ENCODE measurements at regions not wholly inside any gene's neighbourhood (a gene's known extent, or its start where the extent isn't known, plus 50 kb on each side); places are given as distances from the start of the nearest gene placed in this dataset.

DNA sequence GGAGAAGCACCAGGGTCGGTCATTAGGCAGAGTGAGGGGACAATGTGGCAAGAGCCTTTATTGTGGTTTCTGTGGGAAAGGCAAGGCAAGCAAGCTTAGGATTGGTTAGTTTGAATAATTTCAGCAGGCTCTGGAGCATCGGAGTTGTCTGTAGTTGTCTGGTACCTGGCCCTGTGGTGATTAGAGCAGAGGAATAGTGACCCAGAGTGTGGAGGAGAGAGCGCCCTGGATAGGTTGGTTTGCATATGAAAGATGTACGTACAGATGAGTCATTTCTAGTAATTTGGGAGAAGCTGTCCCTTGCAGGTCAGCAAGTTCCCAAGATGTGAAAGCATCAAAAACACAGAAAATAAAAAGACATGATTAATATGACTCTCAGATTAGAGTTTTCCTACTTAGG is 383.1 kb upstream of the MEX3C start:
- no peak for DNase-seq (ENCODE audit: low read depth in 3 of 3)

DNA sequence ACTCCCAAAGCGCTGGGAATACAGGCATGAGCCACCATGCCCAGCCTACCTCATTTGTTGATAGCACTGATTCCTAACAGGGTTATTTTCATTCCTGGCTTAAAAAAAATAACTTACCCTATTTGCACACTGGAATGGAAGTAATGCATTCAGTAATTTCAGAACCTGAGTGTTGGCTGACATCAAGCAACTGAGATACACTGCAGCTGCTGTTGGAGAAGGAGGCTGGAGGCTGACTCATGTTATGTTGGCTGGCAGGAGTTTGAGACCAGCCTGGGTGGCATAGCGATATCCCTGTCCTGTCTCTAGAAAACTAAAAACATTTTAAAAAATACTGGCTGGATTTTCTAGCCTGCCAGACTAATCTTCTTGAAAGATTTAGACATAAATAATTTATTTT is 385.1 kb upstream of the MEX3C start:
- DNase-seq (ENCODE audit: low read depth in 3 of 3) = no peak

DNA sequence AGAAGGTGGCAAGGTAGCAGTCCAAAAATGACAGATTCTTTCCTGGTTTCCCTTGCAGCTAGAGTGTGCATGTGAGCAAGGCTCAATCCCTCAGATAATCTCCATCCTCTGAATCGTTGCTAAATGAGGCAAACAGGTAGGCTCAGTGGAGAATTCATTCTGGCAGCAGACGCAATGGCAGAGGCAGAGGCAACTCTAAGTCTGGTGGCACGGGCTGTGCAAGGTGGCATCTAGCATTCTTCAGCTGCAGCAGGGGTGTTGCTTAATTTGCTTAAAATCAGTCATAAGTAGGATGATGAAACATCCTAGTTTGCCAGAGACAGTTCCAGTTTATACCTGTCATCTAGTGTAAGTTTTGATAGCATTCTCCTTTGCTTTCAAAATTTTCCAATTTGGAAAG is 391.1 kb upstream of the MEX3C start:
- DNase-seq (ENCODE audit: low read depth in 3 of 3) = no peak

DNA sequence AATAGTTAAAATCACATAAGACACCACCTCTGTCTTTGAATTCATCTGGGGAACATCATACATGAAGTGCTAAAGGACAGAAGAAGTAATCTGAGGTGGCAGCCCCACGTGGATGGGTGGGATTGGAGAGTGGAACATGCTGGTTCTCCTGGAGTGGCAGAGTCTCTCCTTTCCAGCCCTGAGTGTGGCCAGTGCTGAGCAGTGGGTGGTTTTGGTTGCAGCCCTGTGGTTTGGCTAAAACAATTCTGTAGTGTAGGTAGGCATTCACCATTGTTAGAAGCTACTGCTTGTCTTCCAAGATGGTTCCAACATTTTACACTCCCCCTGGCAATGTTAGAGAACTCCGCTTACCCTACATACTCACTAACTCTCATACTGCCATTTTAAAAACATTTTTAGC is 396.4 kb upstream of the MEX3C start:
- no peak for DNase-seq (ENCODE audit: low read depth in 3 of 3)

DNA sequence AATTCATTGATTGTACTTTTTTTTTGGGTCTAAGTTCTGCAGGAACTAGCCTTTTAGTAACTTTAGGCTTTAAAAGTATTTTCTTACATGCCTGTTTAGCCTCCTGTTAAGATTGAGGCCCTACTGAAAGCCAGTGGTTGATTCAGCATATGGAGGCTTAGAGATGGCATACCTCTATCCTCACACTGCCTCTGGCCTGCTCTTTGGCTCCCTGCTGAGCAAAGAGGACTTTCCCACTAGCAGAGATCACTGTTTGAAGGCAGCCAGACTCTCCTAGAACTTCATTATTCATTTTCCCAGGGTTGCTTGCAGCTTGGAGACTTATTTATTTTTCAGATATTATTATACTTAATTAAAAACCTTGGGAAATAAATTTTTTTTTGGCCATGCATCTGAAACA is 405.6 kb upstream of the MEX3C start:
- DNase-seq (ENCODE audit: low read depth in 3 of 3) = no peak

DNA sequence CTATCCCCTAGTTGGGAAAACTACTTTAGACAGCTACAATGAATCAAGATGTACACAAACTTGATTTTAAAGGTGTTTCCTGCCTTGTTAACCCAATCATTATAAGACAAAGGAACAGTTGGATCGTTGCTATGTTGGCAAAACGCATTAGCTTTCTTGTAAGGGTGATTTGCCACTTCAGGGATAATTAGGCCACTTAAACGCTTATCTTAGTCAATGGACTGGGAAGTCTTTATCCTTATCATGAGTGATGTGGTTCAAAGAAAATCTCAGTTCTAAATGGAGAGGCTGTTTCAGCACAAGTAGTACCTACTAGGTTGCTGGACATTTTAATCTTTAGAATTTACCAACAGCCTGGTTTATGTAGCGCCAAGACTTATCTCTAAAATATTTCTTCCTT is 406.1 kb upstream of the MEX3C start:
- DNase-seq (ENCODE audit: low read depth in 3 of 3) = no peak

DNA sequence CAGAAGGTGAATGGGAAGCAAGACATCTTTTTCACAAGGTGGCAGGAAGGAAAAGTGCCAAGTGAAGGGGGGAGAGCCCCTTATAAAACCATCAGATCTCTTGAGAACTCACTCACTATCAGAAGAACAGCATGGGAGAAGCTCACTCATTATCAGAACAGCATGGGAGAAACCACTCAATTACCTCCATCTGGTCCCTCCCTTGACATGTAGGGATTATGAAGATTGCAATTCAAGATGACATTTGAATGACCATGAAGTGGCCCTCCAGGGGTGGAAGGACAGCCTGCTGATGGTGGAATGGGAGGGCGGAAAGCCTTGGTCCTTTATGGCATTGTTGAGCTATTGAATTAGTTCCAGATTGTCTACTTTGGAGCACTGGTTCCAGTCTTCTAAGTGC is 413.0 kb upstream of the MEX3C start:
- no peak for DNase-seq (ENCODE audit: low read depth in 3 of 3)

DNA sequence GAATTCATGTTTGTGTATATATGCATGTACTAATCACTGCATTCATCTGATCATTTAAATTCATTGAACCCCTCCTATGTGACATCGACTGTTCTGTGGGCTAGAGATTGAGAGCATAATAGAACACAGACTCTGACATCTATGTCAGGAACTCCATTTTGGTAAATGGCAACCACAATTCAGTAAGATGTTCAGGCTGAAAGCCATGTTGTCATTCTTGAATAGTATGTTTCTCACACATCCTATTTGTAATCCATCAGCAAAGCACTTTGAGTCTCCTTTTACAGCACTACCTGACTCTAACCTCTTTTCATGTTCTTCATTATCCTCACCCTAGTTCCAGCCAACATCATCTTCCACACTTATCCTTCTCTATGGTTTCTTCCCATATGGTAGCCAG is 413.8 kb upstream of the MEX3C start:
- DNase-seq (ENCODE audit: low read depth in 3 of 3) = no peak

DNA sequence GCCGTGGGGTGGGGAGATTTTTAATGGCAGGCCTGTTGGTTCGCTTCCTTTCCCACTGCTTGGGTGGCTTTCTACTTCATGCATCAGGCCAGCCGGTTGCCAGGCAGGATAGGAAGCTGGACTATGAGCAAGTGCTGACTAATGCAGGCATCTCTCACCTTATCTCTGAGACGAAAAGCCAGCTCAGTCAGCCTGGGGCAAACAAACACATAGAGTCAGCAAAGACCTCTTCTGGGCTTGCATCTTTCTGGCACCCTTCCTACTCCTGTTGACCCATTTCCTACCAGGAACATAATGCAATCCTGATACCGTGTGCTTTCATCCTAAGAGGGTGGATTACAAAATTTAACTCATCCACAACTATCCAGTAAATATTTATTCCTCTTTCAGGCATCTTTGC is 416.6 kb upstream of the MEX3C start:
- no peak for DNase-seq (ENCODE audit: low read depth in 3 of 3)

DNA sequence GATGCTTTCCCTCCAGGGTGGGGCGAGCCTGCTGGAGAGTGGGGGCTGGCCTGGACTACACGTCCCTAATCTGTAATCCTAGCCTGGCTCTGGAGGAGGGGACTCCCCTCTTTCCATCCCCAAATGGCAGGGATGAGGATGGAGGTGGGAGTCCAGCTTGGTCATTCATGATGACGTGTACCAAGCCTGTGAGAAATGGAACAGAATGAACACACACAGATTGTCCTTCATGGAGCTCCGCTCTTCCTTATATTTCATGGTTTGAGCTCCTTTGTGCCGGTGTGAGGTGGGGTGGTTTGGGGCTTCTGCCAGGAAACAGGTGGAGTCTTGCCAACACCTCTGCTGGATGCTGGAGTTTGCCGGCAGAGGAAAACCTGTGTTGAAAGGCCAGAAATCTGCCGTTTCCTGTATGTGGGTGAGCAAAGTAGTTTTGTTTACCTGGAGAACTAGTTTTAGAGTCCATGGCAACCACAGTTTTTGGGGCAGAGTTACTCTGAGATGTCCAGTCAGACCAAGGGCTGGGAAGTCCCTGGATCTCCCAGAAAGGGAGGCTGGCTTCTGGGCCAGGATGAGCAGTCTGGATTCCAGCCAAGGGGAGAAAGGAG is 417.6 kb upstream of the MEX3C start:
- no peak for DNase-seq (ENCODE audit: low read depth in 3 of 3)

DNA sequence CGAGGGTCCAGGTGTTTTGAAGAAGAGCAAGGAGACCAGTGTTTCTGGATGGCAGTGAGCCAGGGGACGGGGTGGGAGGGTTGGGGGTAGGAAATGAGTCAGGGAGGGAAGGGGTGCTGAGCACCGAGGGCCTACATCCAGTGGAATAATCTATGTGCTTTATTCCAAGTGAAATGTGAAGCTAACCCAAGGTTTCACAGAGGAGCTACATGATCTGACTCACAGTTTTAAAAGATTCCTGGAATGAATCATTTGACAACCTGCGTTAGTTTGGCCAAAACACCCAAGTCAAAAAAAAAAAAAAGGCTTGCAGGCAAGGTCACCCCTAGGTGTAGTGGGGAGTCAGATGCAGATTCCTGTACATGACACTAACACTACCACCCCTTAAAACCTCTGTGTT is 419.7 kb upstream of the MEX3C start:
- no peak for DNase-seq (ENCODE audit: low read depth in 3 of 3)

DNA sequence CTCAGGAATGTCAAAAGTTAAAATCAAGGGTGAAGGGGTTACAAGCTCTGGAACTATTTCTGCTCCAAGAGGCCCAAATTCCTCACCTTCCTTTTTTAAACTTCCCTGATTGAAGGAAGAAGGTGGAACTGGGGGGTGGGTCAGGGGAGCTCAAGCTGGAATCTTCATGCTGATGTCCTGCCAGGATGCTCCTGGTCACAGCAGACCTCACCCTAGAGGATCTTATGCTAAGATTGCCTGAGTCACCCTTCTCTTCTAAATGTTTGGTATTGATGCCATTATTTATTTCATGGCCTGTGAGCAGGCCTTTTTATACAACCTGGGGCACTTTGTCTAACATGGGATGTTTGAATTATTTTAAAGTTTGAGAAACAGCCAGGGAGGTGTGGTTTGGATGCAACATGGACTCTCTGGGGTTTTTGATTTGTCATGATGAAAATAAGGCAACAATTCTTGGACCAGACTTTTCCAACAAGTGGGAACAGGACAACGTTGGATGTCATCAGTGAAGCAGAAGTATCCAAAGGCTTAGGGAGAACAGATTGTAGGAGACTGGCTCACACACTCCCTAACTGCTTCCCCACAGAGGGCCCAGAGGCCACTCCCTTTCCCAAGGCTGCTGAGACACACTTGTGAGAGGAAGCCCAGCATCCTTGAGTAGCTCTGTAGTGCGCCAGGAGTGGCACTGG is 420.2 kb upstream of the MEX3C start:
- DNase-seq (ENCODE audit: low read depth in 3 of 3) = no peak

DNA sequence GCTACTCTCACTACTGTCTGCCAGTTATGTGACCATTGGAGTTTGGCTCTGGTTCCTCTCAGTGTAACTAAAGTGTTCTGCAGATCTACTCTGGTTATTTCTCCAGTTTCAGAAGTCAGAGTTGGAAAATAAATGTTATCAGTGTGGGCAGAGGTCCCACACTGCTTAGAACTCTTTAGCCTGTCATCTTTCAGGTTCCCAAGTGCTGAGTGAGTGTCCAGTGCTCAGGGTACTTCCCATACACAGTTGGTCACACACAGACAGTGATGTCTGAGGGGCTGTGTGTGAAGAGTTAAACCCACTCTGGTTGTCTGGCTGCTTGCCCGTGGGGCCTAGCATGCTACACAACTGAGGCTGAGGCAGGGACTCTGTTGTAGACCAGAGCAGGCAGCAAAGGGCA is 421.8 kb upstream of the MEX3C start:
- no peak for DNase-seq (ENCODE audit: low read depth in 3 of 3)

DNA sequence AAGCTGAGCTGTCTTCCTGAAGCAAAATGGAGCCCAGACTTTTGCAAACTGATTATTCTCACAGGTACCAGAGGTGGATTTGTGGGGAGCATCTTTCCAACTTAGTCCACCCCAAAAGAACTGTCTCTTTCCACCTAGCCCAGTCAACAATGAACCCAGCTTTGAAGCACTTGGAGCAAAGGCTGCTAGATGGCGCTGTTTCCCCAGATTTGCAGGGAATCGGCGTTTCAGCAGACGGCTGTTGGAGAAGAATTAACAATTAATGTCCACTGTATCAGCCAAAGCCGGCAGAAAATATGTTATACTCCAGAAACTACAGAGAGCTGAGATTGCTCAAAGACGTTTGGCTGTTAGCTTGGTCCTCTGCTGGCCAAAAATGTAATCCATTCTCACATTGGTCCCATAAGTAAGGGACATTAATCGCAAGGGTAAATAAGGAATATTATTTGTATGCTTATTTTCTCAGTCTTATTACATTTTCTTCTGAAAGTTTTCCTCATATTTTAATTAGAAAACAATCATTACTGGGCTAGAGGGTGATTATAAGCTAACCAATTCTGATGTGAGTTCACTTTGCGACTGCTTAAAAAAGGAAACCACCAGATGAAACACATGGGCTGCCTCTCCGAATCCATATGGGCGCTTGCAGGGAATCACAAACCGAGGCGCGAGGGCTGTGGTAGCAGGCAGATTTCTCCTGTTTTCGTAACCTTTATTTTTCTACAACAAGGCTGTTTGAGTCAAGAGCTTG is 423.8 kb upstream of the MEX3C start:
- no peak for DNase-seq (ENCODE audit: low read depth in 3 of 3)

DNA sequence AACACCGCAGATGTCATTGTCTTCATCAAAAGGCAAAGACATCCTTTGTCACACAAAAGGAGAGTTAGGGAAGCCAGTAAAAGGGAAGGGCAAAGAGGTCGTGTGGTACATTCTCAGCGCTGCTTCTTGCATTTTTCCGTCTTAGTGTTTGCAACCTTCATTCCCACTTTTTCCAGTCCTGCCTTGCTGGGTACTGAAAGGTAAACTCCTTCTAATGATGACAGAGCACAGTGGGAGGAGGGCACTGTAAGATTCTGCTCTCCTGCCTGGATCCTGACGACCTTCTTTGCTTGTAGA is 424.3 kb upstream of the MEX3C start:
- no peak for DNase-seq (ENCODE audit: low read depth in 3 of 3)

DNA sequence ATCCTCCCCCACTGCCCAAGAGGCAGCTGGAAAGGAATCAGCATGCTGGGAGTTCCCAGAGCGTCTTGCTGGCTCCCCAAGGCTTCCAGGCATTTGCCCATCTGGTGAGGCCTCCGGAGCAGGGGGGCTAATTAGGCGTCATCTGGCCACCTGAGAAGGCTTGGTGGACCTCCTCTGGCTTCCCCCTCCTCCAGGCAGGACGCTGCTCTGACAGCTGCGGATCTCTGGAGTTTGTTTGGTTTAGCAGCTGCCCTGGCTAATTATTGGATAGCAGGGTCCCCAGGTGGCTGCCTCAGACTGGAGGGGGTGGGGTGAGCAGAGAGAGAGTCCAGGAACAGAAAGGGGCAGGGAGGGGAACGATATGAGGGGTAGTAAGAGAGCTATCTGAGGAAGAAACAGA is 425.2 kb upstream of the MEX3C start:
- no peak for DNase-seq (ENCODE audit: low read depth in 3 of 3)

DNA sequence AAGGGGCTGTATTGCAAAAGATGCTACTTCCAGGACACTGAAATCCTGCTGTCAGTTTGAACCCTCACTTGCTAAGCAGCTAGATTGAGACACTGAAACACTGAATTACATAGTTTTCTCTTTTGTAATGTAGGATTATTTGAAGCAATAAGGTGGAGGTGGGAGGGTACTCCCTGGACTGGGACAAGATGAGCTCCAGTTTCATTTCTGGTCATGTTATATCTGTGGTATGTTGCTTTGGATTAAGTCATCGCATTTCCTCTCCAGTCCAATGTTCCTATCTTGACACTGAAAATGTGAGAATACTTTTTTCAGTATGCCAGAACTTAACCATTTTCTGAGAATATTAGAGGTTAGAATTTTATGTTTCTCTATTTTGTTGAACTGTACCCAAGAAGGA is 426.2 kb upstream of the MEX3C start:
- DNase-seq (ENCODE audit: low read depth in 3 of 3) = no peak

DNA sequence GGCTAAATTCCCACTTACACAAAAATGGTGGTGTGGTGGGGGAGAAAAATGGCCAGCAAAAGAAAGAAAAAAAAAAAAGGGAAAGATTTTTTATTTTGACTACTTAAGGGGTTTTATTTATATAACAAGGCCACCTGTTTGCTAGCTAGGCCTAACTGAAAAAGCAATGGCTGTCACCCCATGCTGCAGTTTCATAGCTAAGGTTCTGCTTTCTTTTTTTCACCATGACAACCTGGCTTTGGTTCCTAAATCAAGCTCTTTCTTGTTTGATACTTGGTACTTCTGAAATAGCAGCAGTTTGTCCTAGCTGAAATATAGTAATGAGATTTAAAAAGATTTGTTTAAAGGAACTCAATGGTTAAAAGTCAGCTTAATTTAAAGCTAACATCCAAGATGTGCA is 433.2 kb upstream of the MEX3C start:
- no peak for DNase-seq (ENCODE audit: low read depth in 3 of 3)

DNA sequence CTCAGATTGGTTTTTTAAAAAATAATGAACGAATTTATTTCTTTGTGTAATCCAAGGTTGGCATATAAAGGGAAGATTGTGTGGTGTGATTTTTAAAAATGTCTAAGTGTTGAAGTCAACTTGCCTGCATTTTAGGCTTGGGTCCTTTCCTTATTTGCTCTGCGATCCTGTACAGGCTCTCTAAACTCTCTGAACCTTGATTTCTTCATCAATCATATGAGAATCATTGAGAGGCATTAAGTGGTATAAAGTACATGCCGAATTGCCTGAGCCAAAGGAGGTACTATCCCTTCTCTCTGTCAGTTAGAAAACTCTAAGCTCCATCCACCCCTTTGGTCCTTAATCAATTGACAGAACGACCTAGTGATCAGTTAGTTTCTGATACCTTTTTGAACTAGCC is 440.4 kb upstream of the MEX3C start:
- no peak for DNase-seq (ENCODE audit: low read depth in 3 of 3)

DNA sequence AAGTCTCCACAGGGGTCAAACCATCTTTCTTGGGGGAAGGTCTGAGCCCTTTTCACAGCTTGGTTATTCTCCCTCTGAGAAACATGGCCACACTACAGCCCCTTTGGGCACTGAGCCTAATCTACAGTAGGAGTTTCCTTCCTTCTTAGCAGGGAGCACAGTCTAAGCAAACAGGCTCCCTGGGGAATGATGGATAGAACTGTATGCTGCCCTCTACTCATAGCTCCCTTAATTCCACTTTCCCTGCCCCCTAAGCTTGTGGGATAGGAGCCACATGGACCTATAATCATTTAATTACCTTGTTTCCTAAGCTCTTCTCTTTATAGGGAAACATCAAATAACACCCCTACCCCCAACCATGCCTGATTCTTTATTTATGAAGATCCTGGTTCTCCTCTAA is 442.1 kb upstream of the MEX3C start:
- DNase-seq (ENCODE audit: low read depth in 3 of 3) = no peak

DNA sequence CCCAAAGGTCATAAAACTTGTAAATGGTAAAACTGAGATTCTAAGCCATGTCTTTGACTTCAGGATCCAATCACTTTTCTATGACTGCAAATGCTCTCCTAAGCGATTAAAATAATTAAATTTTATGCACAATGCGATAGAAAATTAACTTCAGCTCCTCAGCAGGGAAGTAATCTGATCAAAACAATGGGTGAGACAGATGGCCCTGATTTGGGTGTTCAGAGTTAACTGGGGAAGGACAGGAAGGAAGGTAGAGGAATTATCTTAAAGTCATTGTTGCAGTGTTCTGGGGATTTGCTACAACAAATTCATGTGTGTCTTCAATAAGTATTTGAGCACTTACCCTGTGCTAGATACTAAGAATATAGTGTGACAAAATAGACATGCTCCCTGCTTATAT is 446.0 kb upstream of the MEX3C start:
- no peak for DNase-seq (ENCODE audit: low read depth in 3 of 3)

DNA sequence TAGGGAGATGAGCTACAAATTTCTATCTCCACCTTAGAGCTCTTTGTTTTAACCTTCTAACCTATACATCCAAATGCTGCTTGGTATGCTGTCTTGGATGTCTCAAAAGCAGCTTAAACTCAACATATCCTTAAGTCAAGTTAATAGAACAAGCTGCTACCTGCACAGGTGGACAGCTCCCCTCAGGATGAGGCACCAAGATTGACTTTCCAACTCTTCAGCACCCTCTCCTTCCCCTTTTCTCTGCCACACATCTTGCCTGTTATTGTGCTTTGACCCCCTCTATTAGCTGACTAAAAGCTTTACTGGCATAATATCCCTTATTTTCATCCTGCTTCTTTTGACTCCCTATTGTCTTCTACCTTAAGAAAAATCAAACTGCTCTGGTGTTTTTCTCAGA is 448.1 kb upstream of the MEX3C start:
- DNase-seq (ENCODE audit: low read depth in 3 of 3) = no peak

DNA sequence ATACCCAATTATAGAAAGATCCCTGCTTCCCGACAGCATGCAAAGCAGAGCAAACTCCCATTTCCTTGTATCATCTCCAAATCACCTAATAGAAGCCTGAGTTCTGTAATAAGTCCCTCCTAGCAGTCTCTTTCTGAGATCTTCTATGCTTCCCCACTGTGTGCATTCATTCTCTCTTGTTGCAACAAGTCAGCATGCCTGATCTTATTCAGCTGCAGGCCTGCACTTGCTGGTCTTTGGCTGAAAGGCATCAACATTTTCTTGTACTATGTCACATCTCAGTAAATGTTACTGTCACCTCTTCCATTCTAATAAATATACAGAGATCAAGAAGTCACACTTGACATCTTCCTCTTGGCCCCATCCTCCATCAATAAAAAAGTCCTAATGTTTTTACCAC is 449.9 kb upstream of the MEX3C start:
- no peak for DNase-seq (ENCODE audit: low read depth in 3 of 3)

DNA sequence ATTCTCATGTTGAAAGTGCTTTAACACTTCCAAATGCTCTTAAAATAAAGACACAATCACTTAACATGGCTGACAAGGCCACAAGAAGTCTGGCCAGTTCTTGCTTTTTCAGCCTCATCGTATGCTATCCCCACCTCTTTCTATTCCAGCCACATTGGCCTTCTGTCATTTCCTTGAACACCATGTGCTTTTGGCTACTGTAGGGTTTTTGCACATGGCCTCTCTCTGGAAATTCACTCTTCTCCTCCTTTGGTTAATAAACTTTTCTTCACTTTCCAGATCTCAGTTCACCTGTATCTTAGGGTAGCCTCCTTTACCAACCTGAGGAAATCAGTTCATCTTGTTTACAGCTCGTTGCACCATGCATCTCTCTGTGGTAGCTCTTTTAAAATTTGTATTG is 450.5 kb upstream of the MEX3C start:
- DNase-seq (ENCODE audit: low read depth in 3 of 3) = no peak
